Gastroesophageal sphincter (tissue), 3 donors: ENCODE measurements at regions not wholly inside any gene's neighbourhood (a gene's known extent, or its start where the extent isn't known, plus 50 kb on each side); places are given as distances from the start of the nearest gene placed in this dataset.

ENCODE experiments used
- EP300 ChIP-seq: sonication (generic); formaldehyde crosslinking; IDR thresholded peaks from one replicate; pipeline ENCODE4 v1.6.1; 2017; ENCODE audit warnings: antibody characterized with exemption, mild to moderate bottlenecking
- POLR2A ChIP-seq, 2 donors: fragments of 450-650 bp; IDR thresholded peaks; one replicate each; pipeline ENCODE4 v1.6.1; 2017; ENCODE audit warnings: antibody characterized with exemption in 2 of 2, mild to moderate bottlenecking in 2 of 2, moderate library complexity in 1 of 2
- POLR2AphosphoS5 ChIP-seq: sonication (generic); formaldehyde crosslinking; IDR thresholded peaks from one replicate; pipeline ENCODE4 v1.6.1; 2017; ENCODE audit warnings: antibody characterized with exemption
- TF ChIP-seq, protein P1 (sequence below), 4 experiments: fragments of 200-600 bp in 2 of 4; fragments of 450-650 bp in 2 of 4; sonication (generic) in 1 of 4; IDR thresholded peaks; one replicate each; pipeline ENCODE4 v1.5.1; 2017 to 2019; ENCODE audit warnings: antibody characterized with exemption in 4 of 4, mild to moderate bottlenecking in 2 of 4, moderate library complexity in 2 of 4

DNA sequence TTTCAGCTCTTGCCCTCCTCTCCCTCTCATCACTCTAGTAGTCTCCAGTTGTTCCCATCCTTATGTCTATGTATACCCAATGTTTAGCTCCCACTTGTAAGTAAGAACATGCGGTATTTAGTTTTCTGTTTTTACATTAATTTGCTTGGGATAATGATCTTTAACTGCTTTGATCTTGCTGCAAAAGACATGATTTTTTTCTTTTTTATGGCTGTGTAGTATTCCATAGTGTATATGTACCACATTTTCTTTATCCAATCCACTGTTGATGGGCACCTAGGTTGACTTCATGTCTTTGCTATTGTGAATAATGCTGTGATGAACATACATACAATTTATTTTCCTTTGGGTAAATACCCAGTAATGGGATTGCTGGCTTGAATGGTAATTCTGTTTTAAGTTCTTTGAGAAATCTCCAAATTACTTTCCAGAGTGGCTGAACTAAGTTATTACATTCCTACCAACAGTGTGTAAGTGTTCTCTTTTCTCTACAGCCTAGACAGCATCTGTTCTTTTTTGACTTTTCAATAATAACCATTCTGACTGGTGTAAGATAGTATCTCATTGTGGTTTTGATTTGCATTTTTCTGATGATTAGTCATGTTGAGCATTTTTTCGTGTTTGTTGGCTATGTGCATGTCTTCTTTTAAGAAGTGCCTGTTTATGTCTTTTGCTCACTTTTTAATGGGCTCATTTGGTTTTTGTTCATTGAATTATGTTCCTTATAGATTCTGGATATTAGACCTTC lies 179.6 kb upstream of the SLC39A10 start:
- TF ChIP-seq, protein P1, sequence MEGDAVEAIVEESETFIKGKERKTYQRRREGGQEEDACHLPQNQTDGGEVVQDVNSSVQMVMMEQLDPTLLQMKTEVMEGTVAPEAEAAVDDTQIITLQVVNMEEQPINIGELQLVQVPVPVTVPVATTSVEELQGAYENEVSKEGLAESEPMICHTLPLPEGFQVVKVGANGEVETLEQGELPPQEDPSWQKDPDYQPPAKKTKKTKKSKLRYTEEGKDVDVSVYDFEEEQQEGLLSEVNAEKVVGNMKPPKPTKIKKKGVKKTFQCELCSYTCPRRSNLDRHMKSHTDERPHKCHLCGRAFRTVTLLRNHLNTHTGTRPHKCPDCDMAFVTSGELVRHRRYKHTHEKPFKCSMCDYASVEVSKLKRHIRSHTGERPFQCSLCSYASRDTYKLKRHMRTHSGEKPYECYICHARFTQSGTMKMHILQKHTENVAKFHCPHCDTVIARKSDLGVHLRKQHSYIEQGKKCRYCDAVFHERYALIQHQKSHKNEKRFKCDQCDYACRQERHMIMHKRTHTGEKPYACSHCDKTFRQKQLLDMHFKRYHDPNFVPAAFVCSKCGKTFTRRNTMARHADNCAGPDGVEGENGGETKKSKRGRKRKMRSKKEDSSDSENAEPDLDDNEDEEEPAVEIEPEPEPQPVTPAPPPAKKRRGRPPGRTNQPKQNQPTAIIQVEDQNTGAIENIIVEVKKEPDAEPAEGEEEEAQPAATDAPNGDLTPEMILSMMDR (IDR thresholded peaks at IDR 0.05) = no peak
- TF ChIP-seq POLR2AphosphoS5 (no peak), EP300 (no peak), POLR2A (IDR thresholded peaks at IDR 0.05) (no peak)
